IMR-90 (cell line): ENCODE measurements at regions not wholly inside any gene's neighbourhood (a gene's known extent, or its start where the extent isn't known, plus 50 kb on each side); places are given as distances from the start of the nearest gene placed in this dataset.

ENCODE experiments used
- ATAC-seq: fragments of 200-7000 bp; cut with Tn5 transposase; 2 replicates; pipeline ENCODE4 v1.9.1; 2020; ENCODE audit warnings: low read depth, mild to moderate bottlenecking, moderate library complexity
- BruUV-seq: library from RNA; stranded (reverse); fragments of 400-500 nt; replicated peaks from 2 replicates; lab custom pipeline; 2021; lab: Mats Ljungman, UMichigan
- CTCF ChIA-PET: fragments of 300-600 bp; formaldehyde crosslinking; extraction: SDS; loops from one replicate; lab custom pipeline; 2021; ENCODE audit warnings: antibody characterized with exemption; lab: Yijun Ruan, JAX
- POLR2A ChIA-PET: fragments of 300-600 bp; sonication (Branson Sonifier 250); formaldehyde crosslinking; loops from one replicate; lab custom pipeline; 2022; ENCODE audit warnings: antibody characterized with exemption; ENCODE audit not compliant: unreplicated experiment; lab: Charles Lee
- DNase-seq: peaks from one replicate; pipeline ENCODE4 v3.0.0; 2013
- H2AFZ ChIP-seq: replicated peaks from 2 replicates; pipeline ENCODE3; 2013; ENCODE audit warnings: low read length, mild to moderate bottlenecking; ENCODE audit not compliant: poor library complexity
- H2AK5ac ChIP-seq: 2 replicates; pipeline ENCODE4 v1.6.1; 2013; ENCODE audit warnings: low read depth, low read length, inconsistent platforms
- H2AK9ac ChIP-seq: replicated peaks from 2 replicates; pipeline ENCODE3; 2013; ENCODE audit warnings: mild to moderate bottlenecking, low read depth, low read length, moderate library complexity; ENCODE audit not compliant: poor library complexity
- H2BK120ac ChIP-seq: 2 replicates; pipeline ENCODE4 v1.6.1; 2013; ENCODE audit warnings: low read depth, low read length, inconsistent platforms
- H2BK15ac ChIP-seq: 3 replicates; pipeline ENCODE4 v1.6.1; 2013; ENCODE audit warnings: low read depth, low read length, inconsistent platforms
- H2BK20ac ChIP-seq: 2 replicates; pipeline ENCODE4 v1.6.1; 2013; ENCODE audit warnings: low read depth, mild to moderate bottlenecking, inconsistent platforms, low read length, moderate library complexity
- H2BK5ac ChIP-seq: 2 replicates; pipeline ENCODE4 v1.6.1; 2013; ENCODE audit warnings: mild to moderate bottlenecking, low read depth, low read length, inconsistent platforms; ENCODE audit not compliant: poor library complexity, severe bottlenecking
- H3K14ac ChIP-seq: replicated peaks from 2 replicates; pipeline ENCODE4 v1.6.1; 2013; ENCODE audit warnings: low read depth, low read length, inconsistent platforms
- H3K18ac ChIP-seq: 2 replicates; pipeline ENCODE4 v1.6.1; 2013; ENCODE audit warnings: low read depth, low read length, control low read depth
- H3K23ac ChIP-seq: 2 replicates; pipeline ENCODE4 v1.6.1; 2013; ENCODE audit warnings: low read depth, low read length, inconsistent platforms
- H3K27ac ChIP-seq: 2 replicates; pipeline ENCODE4 v1.5.1; 2013; ENCODE audit warnings: mild to moderate bottlenecking, control low read depth, low read length; ENCODE audit not compliant: insufficient read depth
- H3K27me3 ChIP-seq: 2 replicates; pipeline ENCODE4 v1.6.1; 2013; ENCODE audit warnings: low read length; ENCODE audit not compliant: control insufficient read depth, insufficient read depth
- H3K36me3 ChIP-seq: 2 replicates; pipeline ENCODE4 v1.6.1; 2013; ENCODE audit warnings: low read length, mixed read lengths; ENCODE audit not compliant: control insufficient read depth, insufficient read depth
- H3K4ac ChIP-seq: 2 replicates; pipeline ENCODE4 v1.6.1; 2013; ENCODE audit warnings: low read depth, low read length, inconsistent platforms
- H3K4me1 ChIP-seq: 2 replicates; pipeline ENCODE4 v1.6.1; 2013; ENCODE audit warnings: low read length, mixed read lengths; ENCODE audit not compliant: control insufficient read depth, insufficient read depth
- H3K4me2 ChIP-seq: 2 replicates; pipeline ENCODE4 v1.6.1; 2013; ENCODE audit warnings: low read depth, mild to moderate bottlenecking, control low read depth, low read length, moderate library complexity
- H3K4me3 ChIP-seq: 2 replicates; pipeline ENCODE4 v1.5.1; 2013; ENCODE audit warnings: low read depth, mild to moderate bottlenecking, control low read depth, low read length, moderate library complexity; ENCODE audit not compliant: insufficient read depth
- H3K56ac ChIP-seq: 2 replicates; pipeline ENCODE4 v1.6.1; 2013; ENCODE audit warnings: low read length, inconsistent platforms; ENCODE audit not compliant: insufficient read depth; ENCODE audit errors: extremely low read depth
- H3K79me1 ChIP-seq, 2 experiments: 2 replicates each; pipeline ENCODE4 v1.6.1; 2013; ENCODE audit warnings: low read length in 2 of 2, inconsistent platforms in 1 of 2, low read depth in 1 of 2
- H3K9ac ChIP-seq: 2 replicates; pipeline ENCODE4 v1.6.1; 2013; ENCODE audit warnings: low read depth, low read length, control low read depth
- H3K9me1 ChIP-seq: 2 replicates; pipeline ENCODE4 v1.6.1; 2013; ENCODE audit warnings: low read length, inconsistent platforms; ENCODE audit not compliant: insufficient read depth
- H3K9me3 ChIP-seq: 2 replicates; pipeline ENCODE4 v1.6.1; 2013; ENCODE audit warnings: low read length; ENCODE audit not compliant: control insufficient read depth, insufficient read depth
- H4K20me1 ChIP-seq: 2 replicates; pipeline ENCODE4 v1.6.1; 2013; ENCODE audit warnings: low read length, inconsistent platforms; ENCODE audit not compliant: insufficient read depth
- H4K5ac ChIP-seq: 2 replicates; pipeline ENCODE4 v1.6.1; 2013; ENCODE audit warnings: mild to moderate bottlenecking, low read depth, low read length, control low read depth
- H4K8ac ChIP-seq, 2 experiments: 2 replicates each; pipeline ENCODE4 v1.6.1; 2013; ENCODE audit warnings: low read depth in 2 of 2, low read length in 2 of 2, control low read depth in 1 of 2, inconsistent platforms in 1 of 2
- H4K91ac ChIP-seq: 2 replicates; pipeline ENCODE4 v1.6.1; 2013; ENCODE audit warnings: low read depth, low read length, inconsistent platforms; ENCODE audit not compliant: insufficient read depth
- BHLHE40 ChIP-seq: fragments of 150-350 bp; IDR thresholded peaks from 2 replicates; pipeline ENCODE4 v1.6.1; 2016; ENCODE audit warnings: mild to moderate bottlenecking, low read depth, low read length
- WGBS, 2 experiments: methylation state at CpG; one replicate each; pipeline versions ENCODE4 v1.1.5 to v1.1.7; 2013; ENCODE audit warnings: missing lambda C conversion rate in 2 of 2; ENCODE audit not compliant: insufficient read length in 1 of 2; ENCODE audit errors: extremely low coverage in 2 of 2; 5-methylcytosine and 5-hydroxymethylcytosine counted together
- dilution Hi-C: fragments of 300-500 bp; cut with HindIII; formaldehyde crosslinking; loops from one replicate; pipeline ENCODE4 v1.14.3; 2018; ENCODE audit warnings: low sequenced_read_pairs; ENCODE audit not compliant: unreplicated experiment
- in situ Hi-C: fragments of 300-500 bp; cut with MboI; formaldehyde crosslinking; loops from 3 replicates; pipeline ENCODE4 v1.14.3; 2019; ENCODE audit warnings: low sequenced_read_pairs, inconsistent platforms, mixed read lengths
- intact Hi-C: fragments of 100-400 bp; cut with micrococcal nuclease; formaldehyde crosslinking; loops from 2 replicates; pipeline ENCODE4 v1.10.0; 2022

DNA sequence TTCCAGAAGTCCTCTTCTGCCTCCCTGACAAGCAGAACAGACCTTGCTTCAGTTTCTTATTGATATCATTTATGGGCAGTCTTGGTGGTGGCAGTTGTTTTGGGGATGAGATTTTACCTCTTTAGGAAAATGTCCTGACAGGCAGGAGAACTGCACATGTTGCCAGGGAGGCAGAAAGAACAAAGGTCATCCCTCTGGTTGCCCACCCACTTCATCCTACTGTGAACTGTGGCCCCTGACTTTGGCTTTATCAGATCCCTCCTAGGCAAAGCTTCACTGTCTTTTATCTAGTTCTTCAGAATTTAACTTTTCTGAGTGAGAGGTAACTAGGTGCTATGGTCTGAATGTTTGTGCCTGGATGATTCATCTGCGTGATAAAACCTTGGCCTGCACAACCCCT lies 2071.3 kb upstream of the CELF4 start:
- WGBS, 2 experiments, result no CpG with 5 or more reads among the region's 1 CpG
- H3K56ac ChIP-seq, result no peak overlapping the region
- H2AK5ac ChIP-seq, result 0 out of 2 replicates have a peak overlapping the region, but pooled peaks have one; percentile 28
- intact Hi-C loops, result no loop called here
- no peak overlapping the region for H3K18ac ChIP-seq
- H3K4ac ChIP-seq, result no peak overlapping the region
- H2AK9ac ChIP-seq, result peak overlapping the region; percentile 11
- no peaks in the 10 kb centered on the region for H3K27me3 ChIP-seq
- H2BK15ac ChIP-seq, result no peak overlapping the region
- H2BK5ac ChIP-seq, result no peak overlapping the region
- no peak overlapping the region for H2BK20ac ChIP-seq
- H3K79me1 ChIP-seq, result no peaks in the 10 kb centered on the region
- no peaks in the 10 kb centered on the region for H4K20me1 ChIP-seq
- no peaks in the 10 kb centered on the region for H3K9me3 ChIP-seq
- no peak overlapping the region for H2AFZ ChIP-seq
- POLR2A ChIA-PET, result no interaction called here
- H4K91ac ChIP-seq, result no peak overlapping the region
- no TSS peak for BruUV-seq
- no peak for TF ChIP-seq BHLHE40
- dilution Hi-C loops, result no loop called here
- H3K27ac ChIP-seq, result no peak overlapping the region
- H3K23ac ChIP-seq, result no peak overlapping the region
- H3K36me3 ChIP-seq, result no peaks in the 10 kb centered on the region
- no peak overlapping the region for H2BK120ac ChIP-seq
- no peaks in the 10 kb centered on the region; the same call in 1 of the 2 replicates for H3K4me1 ChIP-seq
- ATAC-seq (no peak), DNase-seq (no peak)
- no peak overlapping the region for H3K4me3 ChIP-seq
- no peak overlapping the region for H3K9ac ChIP-seq
- H3K9me1 ChIP-seq, result no peaks in the 10 kb centered on the region
- H4K8ac ChIP-seq, result no peak overlapping the region
- H3K4me2 ChIP-seq, result no peak overlapping the region
- in situ Hi-C loops, result no loop called here
- H4K5ac ChIP-seq, result no peak overlapping the region
- CTCF ChIA-PET, result no interaction called here
- H3K14ac ChIP-seq, result no peak overlapping the region
